Thymus (tissue), 11 donors: ENCODE measurements at regions not wholly inside any gene's neighbourhood (a gene's known extent, or its start where the extent isn't known, plus 50 kb on each side); places are given as distances from the start of the nearest gene placed in this dataset.

Experiments
- DNase-seq, 9 donors: peaks; one replicate each; pipeline ENCODE4 v3.0.0-alpha.2; 2013; ENCODE audit warnings: low spot score in 9 of 9, low read depth in 6 of 9, missing footprints in 1 of 9
- H3K27ac ChIP-seq, 2 donors: one replicate each; pipeline ENCODE4 v1.5.1; 2013; ENCODE audit warnings: control low read depth in 1 of 2, low read depth in 1 of 2, low read length in 1 of 2, mild to moderate bottlenecking in 1 of 2, moderate library complexity in 1 of 2
- H3K27me3 ChIP-seq, 2 donors: one replicate each; pipeline ENCODE4 v1.5.1; 2013; ENCODE audit warnings: low read length in 1 of 2; ENCODE audit not compliant: control insufficient read depth in 2 of 2, insufficient read depth in 1 of 2
- H3K36me3 ChIP-seq, 2 donors: one replicate each; pipeline ENCODE4 v1.5.1; 2013; ENCODE audit warnings: low read length in 1 of 2, mild to moderate bottlenecking in 1 of 2, moderate library complexity in 1 of 2; ENCODE audit not compliant: control insufficient read depth in 2 of 2, insufficient read depth in 2 of 2
- H3K4me1 ChIP-seq, 2 donors: one replicate each; pipeline ENCODE4 v1.5.1; 2013; ENCODE audit warnings: low read length in 2 of 2; ENCODE audit not compliant: control insufficient read depth in 2 of 2, insufficient read depth in 2 of 2
- H3K4me3 ChIP-seq, 2 donors: one replicate each; pipeline ENCODE4 v1.5.1; 2013; ENCODE audit warnings: low read length in 2 of 2, control low read depth in 1 of 2, mild to moderate bottlenecking in 1 of 2
- H3K9me3 ChIP-seq, 2 donors: one replicate each; pipeline ENCODE4 v1.5.1; 2013; ENCODE audit warnings: low read length in 1 of 2, mild to moderate bottlenecking in 1 of 2; ENCODE audit not compliant: control insufficient read depth in 2 of 2, insufficient read depth in 1 of 2
- WGBS: extraction: QIAGEN DNeasy Blood & Tissue Kit; methylation state at CpG from one replicate; pipeline ENCODE4 v1.1.7; 2013; 5-methylcytosine and 5-hydroxymethylcytosine counted together
- donor health status: healthy.

GRCh38 chr14:101019541-101019940 is 116.0 kb upstream of the RTL1 start:
- no peaks in the 10 kb centered on the region for H3K27me3 ChIP-seq
- H3K4me3 ChIP-seq: no peak overlapping the region
- peaks cover 0 to 5% of the 10 kb centered on the region in 2 donors for H3K9me3 ChIP-seq
- H3K36me3 ChIP-seq: no peaks in the 10 kb centered on the region
- WGBS: 96% methylated on average over 2 of the region's 2 CpGs
- no peaks in the 10 kb centered on the region for H3K4me1 ChIP-seq
- H3K27ac ChIP-seq: no peak overlapping the region
- no peak for DNase-seq

DNA sequence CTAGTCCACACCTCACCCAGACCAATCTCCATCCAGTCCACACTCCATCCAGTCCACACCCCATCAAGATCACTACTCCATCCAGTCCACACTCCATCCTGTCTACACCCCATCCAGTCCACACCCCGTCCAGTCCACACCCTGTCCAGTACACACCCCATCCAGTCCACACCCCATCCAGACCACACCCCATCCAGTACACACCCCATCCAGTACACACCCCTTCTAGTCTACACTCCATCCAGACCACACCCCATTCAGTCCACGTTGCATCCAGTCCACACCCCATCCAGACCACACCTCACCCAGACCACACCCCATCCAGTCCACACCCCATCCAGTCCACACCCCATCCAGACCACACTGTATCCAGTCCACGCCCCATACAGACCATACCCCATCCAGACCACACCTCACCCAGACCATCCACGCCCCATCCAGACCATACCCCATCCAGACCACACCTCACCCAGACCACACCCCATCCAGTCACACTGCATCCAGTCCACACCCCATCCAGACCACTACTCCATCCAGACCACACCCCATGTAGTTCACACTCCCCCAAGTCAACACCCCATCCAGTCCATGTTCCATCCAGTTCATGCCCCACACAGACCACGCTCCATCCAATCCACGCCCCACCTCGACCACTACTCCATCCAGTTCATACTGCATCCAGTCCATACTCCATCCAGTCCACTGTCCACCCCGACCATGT is 116.6 kb upstream of the RTL1 start:
- Histone ChIP-seq H3K36me3 (no peaks in the 10 kb centered on the region), H3K4me3 (no peak overlapping the region), H3K27me3 (no peaks in the 10 kb centered on the region), H3K9me3 (peaks cover 0 to 5% of the 10 kb centered on the region in 2 donors), H3K4me1 (no peaks in the 10 kb centered on the region), H3K27ac (no peak overlapping the region)
- WGBS: 89% methylated on average over 8 of the region's 8 CpGs
- no peak for DNase-seq

DNA sequence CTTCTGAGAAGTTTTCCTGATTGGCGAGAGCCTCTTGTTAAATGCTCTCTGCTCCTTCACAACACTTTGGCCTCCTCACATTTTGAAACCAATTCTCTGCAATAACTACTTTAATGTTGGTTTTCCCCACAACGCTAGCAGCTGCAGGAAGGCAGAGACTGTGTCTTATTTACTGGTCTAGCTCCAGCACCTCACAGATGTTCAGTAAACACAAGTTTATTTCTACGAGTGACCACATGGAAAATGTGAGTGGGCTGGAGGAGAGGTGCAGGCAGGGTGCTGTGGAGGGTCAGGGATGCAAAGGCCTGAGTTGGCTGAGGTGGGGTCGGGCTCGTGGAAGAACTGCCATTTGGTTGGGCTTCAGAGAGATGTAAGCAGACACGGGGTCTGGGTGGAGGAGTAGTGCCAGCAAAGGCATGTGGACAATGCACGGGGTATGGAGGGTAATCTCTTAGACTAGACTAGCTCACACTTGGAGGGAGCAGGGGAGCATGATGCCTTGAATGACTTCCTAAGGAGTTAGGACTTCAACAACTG is 117.4 kb upstream of the RTL1 start:
- DNase-seq: no peak
- Histone ChIP-seq H3K4me3 (no peak overlapping the region), H3K27ac (no peak overlapping the region), H3K9me3 (peaks cover 0 to 5% of the 10 kb centered on the region in 2 donors), H3K4me1 (no peaks in the 10 kb centered on the region), H3K36me3 (no peaks in the 10 kb centered on the region), H3K27me3 (no peaks in the 10 kb centered on the region)
- WGBS: 86% methylated on average over 7 of the region's 7 CpGs

- Histone ChIP-seq H3K36me3 (no peaks in the 10 kb centered on the region), H3K27ac (no peak overlapping the region), H3K4me1 (no peaks in the 10 kb centered on the region), H3K9me3 (peaks cover 0 to 5% of the 10 kb centered on the region in 2 donors), H3K27me3 (no peaks in the 10 kb centered on the region), H3K4me3 (no peak overlapping the region)
- WGBS: 94% methylated on average over 8 of the region's 8 CpGs
- no peak for DNase-seq
Observed at GRCh38 chr14:101022121-101022520, 118.6 kb upstream of the RTL1 start.

GRCh38 chr14:101022916-101023435 is 119.5 kb upstream of the RTL1 start:
- no peaks in the 10 kb centered on the region for H3K27me3 ChIP-seq
- no peak overlapping the region for H3K4me3 ChIP-seq
- H3K36me3 ChIP-seq: no peaks in the 10 kb centered on the region
- no peak overlapping the region for H3K27ac ChIP-seq
- H3K4me1 ChIP-seq: no peaks in the 10 kb centered on the region
- H3K9me3 ChIP-seq: peaks cover 0 to 5% of the 10 kb centered on the region in 2 donors
- DNase-seq: no peak
- 91% methylated on average over 15 of the region's 15 CpGs for WGBS

GRCh38 chr14:101024686-101025085 is 121.2 kb upstream of the RTL1 start:
- no peak overlapping the region for H3K4me3 ChIP-seq
- DNase-seq: no peak
- WGBS: 96% methylated on average over 11 of the region's 11 CpGs
- peaks cover 0 to 5% of the 10 kb centered on the region in 2 donors for H3K9me3 ChIP-seq
- H3K27ac ChIP-seq: no peak overlapping the region
- no peaks in the 10 kb centered on the region for H3K4me1 ChIP-seq
- H3K36me3 ChIP-seq: no peaks in the 10 kb centered on the region
- H3K27me3 ChIP-seq: no peaks in the 10 kb centered on the region

DNA sequence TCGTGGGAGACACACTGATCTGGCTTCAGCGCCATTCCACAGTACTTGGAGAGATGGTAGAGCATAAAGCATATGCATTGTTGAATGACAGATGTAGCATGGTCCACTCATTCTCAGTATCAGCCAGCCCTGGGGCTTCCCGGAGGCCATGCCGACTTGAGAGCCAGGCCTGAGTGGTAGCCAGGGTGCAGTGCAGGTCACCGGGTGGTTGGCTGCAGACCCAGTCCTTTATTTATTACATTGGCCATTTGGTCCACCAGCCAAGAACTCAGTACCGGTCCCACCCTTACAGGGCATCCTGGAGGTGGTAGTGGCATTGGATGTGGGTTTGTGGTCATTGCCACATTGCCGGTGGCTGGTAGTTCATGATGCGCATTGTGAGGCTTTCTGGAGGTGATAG is 121.6 kb upstream of the RTL1 start:
- Histone ChIP-seq H3K36me3 (no peaks in the 10 kb centered on the region), H3K4me1 (no peaks in the 10 kb centered on the region), H3K27ac (no peak overlapping the region), H3K27me3 (no peaks in the 10 kb centered on the region), H3K4me3 (no peak overlapping the region), H3K9me3 (peaks cover 0 to 5% of the 10 kb centered on the region in 2 donors)
- DNase-seq: no peak
- 96% methylated on average over 8 of the region's 8 CpGs for WGBS

DNA sequence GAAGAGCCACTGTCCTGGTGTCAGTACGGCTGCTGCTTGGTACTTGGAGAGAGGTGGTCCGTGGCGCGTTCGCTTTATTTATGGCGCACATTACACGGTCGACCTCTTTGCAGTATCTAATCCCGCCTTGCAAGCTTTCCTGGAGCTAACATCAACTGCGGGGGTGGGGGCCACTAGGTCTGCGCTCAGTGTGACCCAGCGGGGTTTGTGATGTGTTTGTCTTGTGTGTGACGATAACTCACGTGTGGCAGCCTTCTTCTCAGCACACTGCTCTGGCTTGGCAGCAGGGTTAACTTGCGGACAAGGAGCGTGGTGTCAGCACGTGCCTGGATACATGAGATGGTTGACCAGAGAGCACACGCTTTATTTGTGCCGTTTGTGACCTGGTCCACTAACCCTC is 122.2 kb upstream of the RTL1 start:
- no peak for DNase-seq
- Histone ChIP-seq H3K27me3 (no peaks in the 10 kb centered on the region), H3K4me1 (no peaks in the 10 kb centered on the region), H3K9me3 (peaks cover 0 to 5% of the 10 kb centered on the region in 2 donors), H3K36me3 (no peaks in the 10 kb centered on the region), H3K4me3 (no peak overlapping the region), H3K27ac (no peak overlapping the region)
- 97% methylated on average over 19 of the region's 19 CpGs for WGBS

DNA sequence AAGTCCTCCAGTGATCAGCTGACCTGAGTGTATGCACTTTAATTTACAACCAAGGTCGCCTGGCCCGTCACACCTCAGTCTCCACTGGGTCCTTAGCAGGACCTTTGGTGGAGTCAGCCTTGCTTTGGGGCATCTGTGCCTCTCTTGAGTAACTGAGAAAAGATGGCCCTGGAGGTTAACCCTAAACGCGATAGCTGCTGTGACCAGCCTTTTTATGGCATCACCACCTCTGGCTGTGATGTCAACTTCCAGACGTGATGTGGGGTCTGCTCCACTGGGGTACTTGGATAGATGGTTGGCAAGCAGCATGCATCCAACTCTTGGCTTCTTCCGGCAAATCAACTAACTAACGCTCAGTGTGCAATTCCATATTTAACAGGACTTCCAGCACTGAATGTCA is 122.8 kb upstream of the RTL1 start:
- no peak for DNase-seq
- Histone ChIP-seq H3K4me1 (no peaks in the 10 kb centered on the region), H3K27me3 (no peaks in the 10 kb centered on the region), H3K4me3 (no peak overlapping the region), H3K36me3 (no peaks in the 10 kb centered on the region), H3K27ac (no peak overlapping the region), H3K9me3 (peaks cover 0 to 5% of the 10 kb centered on the region in 2 donors)
- 96% methylated on average over 7 of the region's 7 CpGs for WGBS
